ENCODE measurements at regions not wholly inside any gene's neighbourhood (a gene's known extent, or its start where the extent isn't known, plus 50 kb on each side); places are given as distances from the start of the nearest gene placed in this dataset.

GRCh38 chr1:192741095-192741494 is 67.7 kb upstream of the RGS2 start:
- Histone ChIP-seq H3K27me3 (ENCODE audit: insufficient read depth, low read length) (no peaks in the 10 kb centered on the region), H3K9me3 (ENCODE audit: control insufficient read depth in 1 of 2, insufficient read depth in 1 of 2, low read depth in 1 of 2, low read length in 2 of 2) (no peaks in the 10 kb centered on the region), H2AFZ (ENCODE audit: low read depth, low read length, poor library complexity, severe bottlenecking) (no peak overlapping the region), H4K20me1 (ENCODE audit: insufficient read depth) (no peaks in the 10 kb centered on the region), H3K4me1 (ENCODE audit: control insufficient read depth in 1 of 2, insufficient read depth in 2 of 2, low read length in 2 of 2) (no peaks in the 10 kb centered on the region), H3K27ac (ENCODE audit: low read depth, low read length) (no peak overlapping the region), H3K4me2 (ENCODE audit: low read length) (no peak overlapping the region), H3K9ac (ENCODE audit: low read length) (no peak overlapping the region), H3K36me3 (ENCODE audit: control insufficient read depth in 1 of 2, insufficient read depth in 2 of 2, low read length in 2 of 2) (no peaks in the 10 kb centered on the region), H3K79me2 (ENCODE audit: insufficient read depth, low read length) (no peaks in the 10 kb centered on the region), H3K4me3 (replicated peaks in 1 of 2; ENCODE audit: low read depth in 1 of 2, low read length in 2 of 2) (no peak overlapping the region), H3K9me2 (ENCODE audit: insufficient read depth) (no peaks in the 10 kb centered on the region)
- ChIA-PET CTCF (no interaction called here), POLR2A (no interaction called here), RAD21 (ENCODE audit: low non-redundant PET in 1 of 2, low total read pairs in 2 of 2, uncharacterized antibody in 2 of 2, unreplicated experiment in 2 of 2) (no interaction called here)
- intact Hi-C loops (cut with micrococcal nuclease): no loop called here
- ATAC-seq: no peak
- TF ChIP-seq REST (IDR thresholded peaks at IDR 0.05; ENCODE audit: low read depth) (no peak), YY1 (IDR thresholded peaks at IDR 0.05; ENCODE audit: extremely low read depth, insufficient replicate concordance, low read depth, low read length) (no peak), POLR2A (IDR thresholded peaks at IDR 0.05; ENCODE audit: borderline replicate concordance, extremely low read depth, insufficient read depth, insufficient read length) (no peak), TCF7L2 (IDR thresholded peaks at IDR 0.05; ENCODE audit: borderline replicate concordance, extremely low read depth, insufficient read depth, insufficient read length) (no peak), SP1 (IDR thresholded peaks at IDR 0.05; ENCODE audit: low read depth) (no peak), EZH2phosphoT487 (IDR thresholded peaks at IDR 0.05; ENCODE audit: borderline replicate concordance) (no peak), ZNF274 (IDR thresholded peaks at IDR 0.05; ENCODE audit: low read depth, low read length) (no peak), POLR2AphosphoS5 (IDR thresholded peaks at IDR 0.05; ENCODE audit: low read depth, low read length) (no peak), EZH2 (IDR thresholded peaks at IDR 0.05) (no peak), FOSL1 (IDR thresholded peaks at IDR 0.05; ENCODE audit: low read depth) (no peak), ATF3 (IDR thresholded peaks at IDR 0.05) (no peak), CBX3 (IDR thresholded peaks at IDR 0.05; ENCODE audit: low read depth) (no peak), SRF (IDR thresholded peaks at IDR 0.05; ENCODE audit: low read depth) (no peak), ELF1 (IDR thresholded peaks at IDR 0.05; ENCODE audit: borderline replicate concordance, low read depth) (no peak), ZFX (IDR thresholded peaks at IDR 0.05) (no peak), RAD21 (IDR thresholded peaks at IDR 0.05; ENCODE audit: low read depth) (no peak), EGR1 (IDR thresholded peaks at IDR 0.05; ENCODE audit: low read depth) (no peak)
- TF ChIP-seq, protein P1, sequence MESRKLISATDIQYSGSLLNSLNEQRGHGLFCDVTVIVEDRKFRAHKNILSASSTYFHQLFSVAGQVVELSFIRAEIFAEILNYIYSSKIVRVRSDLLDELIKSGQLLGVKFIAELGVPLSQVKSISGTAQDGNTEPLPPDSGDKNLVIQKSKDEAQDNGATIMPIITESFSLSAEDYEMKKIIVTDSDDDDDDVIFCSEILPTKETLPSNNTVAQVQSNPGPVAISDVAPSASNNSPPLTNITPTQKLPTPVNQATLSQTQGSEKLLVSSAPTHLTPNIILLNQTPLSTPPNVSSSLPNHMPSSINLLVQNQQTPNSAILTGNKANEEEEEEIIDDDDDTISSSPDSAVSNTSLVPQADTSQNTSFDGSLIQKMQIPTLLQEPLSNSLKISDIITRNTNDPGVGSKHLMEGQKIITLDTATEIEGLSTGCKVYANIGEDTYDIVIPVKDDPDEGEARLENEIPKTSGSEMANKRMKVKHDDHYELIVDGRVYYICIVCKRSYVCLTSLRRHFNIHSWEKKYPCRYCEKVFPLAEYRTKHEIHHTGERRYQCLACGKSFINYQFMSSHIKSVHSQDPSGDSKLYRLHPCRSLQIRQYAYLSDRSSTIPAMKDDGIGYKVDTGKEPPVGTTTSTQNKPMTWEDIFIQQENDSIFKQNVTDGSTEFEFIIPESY (IDR thresholded peaks at IDR 0.05; ENCODE audit: extremely low read depth, insufficient replicate concordance, low read length): no peak
- TF ChIP-seq, protein P2, sequence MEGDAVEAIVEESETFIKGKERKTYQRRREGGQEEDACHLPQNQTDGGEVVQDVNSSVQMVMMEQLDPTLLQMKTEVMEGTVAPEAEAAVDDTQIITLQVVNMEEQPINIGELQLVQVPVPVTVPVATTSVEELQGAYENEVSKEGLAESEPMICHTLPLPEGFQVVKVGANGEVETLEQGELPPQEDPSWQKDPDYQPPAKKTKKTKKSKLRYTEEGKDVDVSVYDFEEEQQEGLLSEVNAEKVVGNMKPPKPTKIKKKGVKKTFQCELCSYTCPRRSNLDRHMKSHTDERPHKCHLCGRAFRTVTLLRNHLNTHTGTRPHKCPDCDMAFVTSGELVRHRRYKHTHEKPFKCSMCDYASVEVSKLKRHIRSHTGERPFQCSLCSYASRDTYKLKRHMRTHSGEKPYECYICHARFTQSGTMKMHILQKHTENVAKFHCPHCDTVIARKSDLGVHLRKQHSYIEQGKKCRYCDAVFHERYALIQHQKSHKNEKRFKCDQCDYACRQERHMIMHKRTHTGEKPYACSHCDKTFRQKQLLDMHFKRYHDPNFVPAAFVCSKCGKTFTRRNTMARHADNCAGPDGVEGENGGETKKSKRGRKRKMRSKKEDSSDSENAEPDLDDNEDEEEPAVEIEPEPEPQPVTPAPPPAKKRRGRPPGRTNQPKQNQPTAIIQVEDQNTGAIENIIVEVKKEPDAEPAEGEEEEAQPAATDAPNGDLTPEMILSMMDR (IDR thresholded peaks at IDR 0.05 in 2 of 3, conservative IDR thresholded peaks at IDR 0.05 in 1 of 3; ENCODE audit: borderline replicate concordance in 1 of 3, insufficient read depth in 1 of 3, low read depth in 2 of 3, low read length in 2 of 3): no peak
- TF ChIP-seq, protein P3, sequence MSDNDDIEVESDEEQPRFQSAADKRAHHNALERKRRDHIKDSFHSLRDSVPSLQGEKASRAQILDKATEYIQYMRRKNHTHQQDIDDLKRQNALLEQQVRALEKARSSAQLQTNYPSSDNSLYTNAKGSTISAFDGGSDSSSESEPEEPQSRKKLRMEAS (IDR thresholded peaks at IDR 0.05): no peak
- no peak for DNase-seq (ENCODE audit: low read depth, low spot score)
- BruUV-seq (replicated peaks): no TSS peak

All from HCT116 (cell line).